Liver (tissue), 8 donors: ENCODE measurements at regions not wholly inside any gene's neighbourhood (a gene's known extent, or its start where the extent isn't known, plus 50 kb on each side); places are given as distances from the start of the nearest gene placed in this dataset.

Source experiments
- DNase-seq: peaks from one replicate; pipeline ENCODE4 v3.0.0-alpha.2; 2017; ENCODE audit warnings: low spot score
- H3K27ac ChIP-seq, 2 donors: one replicate each; pipeline ENCODE4 v1.7.0; 2013; ENCODE audit warnings: inconsistent platforms in 2 of 2, low read length in 2 of 2, control low read depth in 1 of 2, low read depth in 1 of 2, mild to moderate bottlenecking in 1 of 2
- H3K27me3 ChIP-seq, 4 donors: one replicate each; pipeline versions ENCODE4 v1.6.1 to v1.7.0; 2013; ENCODE audit warnings: low read length in 3 of 4, inconsistent platforms in 1 of 4, mild to moderate bottlenecking in 1 of 4, moderate library complexity in 1 of 4; ENCODE audit not compliant: control insufficient read depth in 4 of 4, insufficient read depth in 4 of 4
- H3K36me3 ChIP-seq, 4 donors: one replicate each; pipeline versions ENCODE4 v1.6.1 to v1.7.0; 2013; ENCODE audit warnings: low read length in 3 of 4, mild to moderate bottlenecking in 3 of 4, low read depth in 1 of 4, moderate library complexity in 1 of 4; ENCODE audit not compliant: control insufficient read depth in 4 of 4, insufficient read depth in 3 of 4
- H3K4me1 ChIP-seq, 4 donors: one replicate each; pipeline versions ENCODE4 v1.6.1 to v1.7.0; 2013; ENCODE audit warnings: low read length in 3 of 4, mild to moderate bottlenecking in 3 of 4, moderate library complexity in 1 of 4; ENCODE audit not compliant: control insufficient read depth in 4 of 4, insufficient read depth in 4 of 4
- H3K4me3 ChIP-seq, 3 donors: one replicate each; pipeline versions ENCODE4 v1.6.1 to v1.7.0; 2013; ENCODE audit warnings: low read length in 3 of 3, control low read depth in 1 of 3, low read depth in 1 of 3, mild to moderate bottlenecking in 1 of 3
- H3K9ac ChIP-seq, 2 donors: one replicate each; pipeline ENCODE4 v1.7.0; 2013; ENCODE audit warnings: low read length in 2 of 2, mild to moderate bottlenecking in 2 of 2, moderate library complexity in 2 of 2, control low read depth in 1 of 2, low read depth in 1 of 2
- H3K9me3 ChIP-seq, 4 donors: one replicate each; pipeline versions ENCODE4 v1.6.1 to v1.7.0; 2013; ENCODE audit warnings: low read length in 3 of 4; ENCODE audit not compliant: control insufficient read depth in 4 of 4
- ATF3 ChIP-seq: IDR thresholded peaks from 2 replicates; pipeline ENCODE4 v1.6.1; 2016; ENCODE audit warnings: antibody characterized with exemption
- CTCF ChIP-seq: fragments of 150-350 bp; IDR thresholded peaks from 2 replicates; pipeline ENCODE4 v1.5.1; 2017; ENCODE audit warnings: improper control_type of control experiment, low read depth, low read length; ENCODE audit not compliant: missing input control
- EGR1 ChIP-seq, 2 donors: IDR thresholded peaks; 2 replicates each; pipeline ENCODE4 v1.6.1; 2016 to 2018; ENCODE audit warnings: antibody characterized with exemption in 2 of 2, low read depth in 2 of 2
- FOXA1 ChIP-seq: IDR thresholded peaks from 2 replicates; pipeline ENCODE4 v1.6.1; 2016; ENCODE audit warnings: antibody characterized with exemption
- FOXA2 ChIP-seq: IDR thresholded peaks from 2 replicates; pipeline ENCODE4 v1.6.1; 2016; ENCODE audit warnings: antibody characterized with exemption
- HNF4A ChIP-seq, 2 donors: conservative IDR thresholded peaks; 2 replicates each; pipeline ENCODE4 v1.6.1; 2016; ENCODE audit warnings: antibody characterized with exemption in 2 of 2, mild to moderate bottlenecking in 2 of 2
- HNF4G ChIP-seq: IDR thresholded peaks from 2 replicates; pipeline ENCODE4 v1.6.1; 2016; ENCODE audit warnings: antibody characterized with exemption
- JUND ChIP-seq, 2 donors: IDR thresholded peaks; 2 replicates each; pipeline ENCODE4 v1.6.1; 2016; ENCODE audit warnings: antibody characterized with exemption in 2 of 2
- NR2F2 ChIP-seq: IDR thresholded peaks from 2 replicates; pipeline ENCODE4 v1.6.1; 2016; ENCODE audit warnings: antibody characterized with exemption
- RAD21 ChIP-seq, 2 donors: IDR thresholded peaks; 2 replicates each; pipeline ENCODE4 v1.6.1; 2016; ENCODE audit warnings: antibody characterized with exemption in 2 of 2, mild to moderate bottlenecking in 2 of 2
- RXRA ChIP-seq, 2 donors: IDR thresholded peaks; 2 replicates each; pipeline ENCODE4 v1.6.1; 2017 to 2018; ENCODE audit warnings: antibody characterized with exemption in 2 of 2, mild to moderate bottlenecking in 1 of 2
- TAF1 ChIP-seq: conservative IDR thresholded peaks from 2 replicates; pipeline ENCODE4 v1.6.1; 2016; ENCODE audit warnings: antibody characterized with exemption, mild to moderate bottlenecking
- YY1 ChIP-seq: IDR thresholded peaks from 2 replicates; pipeline ENCODE4 v1.6.1; 2016; ENCODE audit warnings: antibody characterized with exemption, mild to moderate bottlenecking
- WGBS: extraction: QIAGEN DNeasy Blood & Tissue Kit; methylation state at CpG from one replicate; pipeline ENCODE4 v1.1.7; 2013; 5-methylcytosine and 5-hydroxymethylcytosine counted together
- TF ChIP-seq, protein P1 (sequence below): IDR thresholded peaks from 2 replicates; pipeline ENCODE4 v1.6.1; 2016; ENCODE audit warnings: antibody characterized with exemption, mild to moderate bottlenecking
- TF ChIP-seq, protein P2 (sequence below): IDR thresholded peaks from 2 replicates; pipeline ENCODE4 v1.6.1; 2016; ENCODE audit warnings: antibody characterized with exemption
- donor health status: healthy.
- donor health status: healthy.
- donor health status: healthy.
- donor health status: healthy.
- donor health status: healthy.

- Histone ChIP-seq H3K4me1 (no peaks in the 10 kb centered on the region), H3K36me3 (no peaks in the 10 kb centered on the region), H3K27me3 (no peaks in the 10 kb centered on the region), H3K4me3 (no peak overlapping the region), H3K9ac (no peak overlapping the region), H3K27ac (no peak overlapping the region), H3K9me3 (no peaks in the 10 kb centered on the region)
- DNase-seq: no peak
- no peak for TF ChIP-seq ATF3
- TF ChIP-seq, protein P1, sequence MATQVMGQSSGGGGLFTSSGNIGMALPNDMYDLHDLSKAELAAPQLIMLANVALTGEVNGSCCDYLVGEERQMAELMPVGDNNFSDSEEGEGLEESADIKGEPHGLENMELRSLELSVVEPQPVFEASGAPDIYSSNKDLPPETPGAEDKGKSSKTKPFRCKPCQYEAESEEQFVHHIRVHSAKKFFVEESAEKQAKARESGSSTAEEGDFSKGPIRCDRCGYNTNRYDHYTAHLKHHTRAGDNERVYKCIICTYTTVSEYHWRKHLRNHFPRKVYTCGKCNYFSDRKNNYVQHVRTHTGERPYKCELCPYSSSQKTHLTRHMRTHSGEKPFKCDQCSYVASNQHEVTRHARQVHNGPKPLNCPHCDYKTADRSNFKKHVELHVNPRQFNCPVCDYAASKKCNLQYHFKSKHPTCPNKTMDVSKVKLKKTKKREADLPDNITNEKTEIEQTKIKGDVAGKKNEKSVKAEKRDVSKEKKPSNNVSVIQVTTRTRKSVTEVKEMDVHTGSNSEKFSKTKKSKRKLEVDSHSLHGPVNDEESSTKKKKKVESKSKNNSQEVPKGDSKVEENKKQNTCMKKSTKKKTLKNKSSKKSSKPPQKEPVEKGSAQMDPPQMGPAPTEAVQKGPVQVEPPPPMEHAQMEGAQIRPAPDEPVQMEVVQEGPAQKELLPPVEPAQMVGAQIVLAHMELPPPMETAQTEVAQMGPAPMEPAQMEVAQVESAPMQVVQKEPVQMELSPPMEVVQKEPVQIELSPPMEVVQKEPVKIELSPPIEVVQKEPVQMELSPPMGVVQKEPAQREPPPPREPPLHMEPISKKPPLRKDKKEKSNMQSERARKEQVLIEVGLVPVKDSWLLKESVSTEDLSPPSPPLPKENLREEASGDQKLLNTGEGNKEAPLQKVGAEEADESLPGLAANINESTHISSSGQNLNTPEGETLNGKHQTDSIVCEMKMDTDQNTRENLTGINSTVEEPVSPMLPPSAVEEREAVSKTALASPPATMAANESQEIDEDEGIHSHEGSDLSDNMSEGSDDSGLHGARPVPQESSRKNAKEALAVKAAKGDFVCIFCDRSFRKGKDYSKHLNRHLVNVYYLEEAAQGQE: no peak
- TF ChIP-seq FOXA2: no peak
- no peak for TF ChIP-seq NR2F2
- TF ChIP-seq TAF1: no peak
- no peak for TF ChIP-seq HNF4G
- no peak for TF ChIP-seq FOXA1
- TF ChIP-seq HNF4A (conservative IDR thresholded peaks at IDR 0.05): no peak
- TF ChIP-seq YY1: no peak
- no peak for TF ChIP-seq RXRA (IDR thresholded peaks at IDR 0.05)
- 67% methylated on average over 1 of the region's 1 CpG for WGBS
Observed at GRCh38 chr18:34543356-34543755, 166.7 kb upstream of the DTNA start.

GRCh38 chr18:34543945-34544344, 166.2 kb upstream of the DTNA start:
- H3K36me3 ChIP-seq: no peaks in the 10 kb centered on the region
- DNase-seq: no peak
- H3K27me3 ChIP-seq: no peaks in the 10 kb centered on the region
- no peak for TF ChIP-seq CTCF
- no peak for TF ChIP-seq EGR1 (IDR thresholded peaks at IDR 0.05; ENCODE audit: low read depth in 2 of 2)
- TF ChIP-seq JUND (IDR thresholded peaks at IDR 0.05): no peak
- TF ChIP-seq RXRA (IDR thresholded peaks at IDR 0.05): no peak
- no peak for TF ChIP-seq ATF3
- no peak for TF ChIP-seq FOXA1
- no peak for TF ChIP-seq HNF4G
- TF ChIP-seq, protein P2, sequence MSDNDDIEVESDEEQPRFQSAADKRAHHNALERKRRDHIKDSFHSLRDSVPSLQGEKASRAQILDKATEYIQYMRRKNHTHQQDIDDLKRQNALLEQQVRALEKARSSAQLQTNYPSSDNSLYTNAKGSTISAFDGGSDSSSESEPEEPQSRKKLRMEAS: no peak
- TF ChIP-seq, protein P1: no peak
- TF ChIP-seq RAD21 (IDR thresholded peaks at IDR 0.05): no peak
- TF ChIP-seq YY1: no peak
- H3K9ac ChIP-seq: no peak overlapping the region
- no peaks in the 10 kb centered on the region for H3K4me1 ChIP-seq
- no peak overlapping the region for H3K27ac ChIP-seq
- no peak overlapping the region for H3K4me3 ChIP-seq
- 63% methylated on average over 1 of the region's 1 CpG for WGBS
- no peaks in the 10 kb centered on the region for H3K9me3 ChIP-seq
